ENCODE measurements at regions not wholly inside any gene's neighbourhood (a gene's known extent, or its start where the extent isn't known, plus 50 kb on each side); places are given as distances from the start of the nearest gene placed in this dataset.

DNA sequence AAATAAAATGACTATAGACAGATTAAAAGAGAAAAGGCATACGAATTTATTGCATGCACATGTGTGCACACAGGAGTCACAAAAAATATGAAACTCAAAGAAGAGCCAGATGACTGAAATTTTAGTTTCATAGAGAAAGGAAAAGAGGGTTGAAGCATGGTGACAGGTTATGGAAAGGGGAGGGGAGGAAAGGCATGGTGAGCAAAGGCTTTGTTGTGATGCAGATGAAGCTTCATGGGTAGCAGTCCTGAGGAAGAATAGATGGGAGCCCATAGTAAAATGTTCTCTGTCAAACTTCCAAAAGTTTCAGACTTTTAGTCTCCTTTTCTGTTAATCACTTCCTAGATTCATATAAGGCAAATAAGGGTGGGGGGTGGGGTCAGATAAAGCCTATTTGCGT, 612.7 kb upstream of the ATP2B1 start:
- DNase-seq: no peak
- in situ Hi-C loops (cut with HindIII; ENCODE audit: low pct_ligation_motif_present, low pct_unique_long_range_greater_than_20kb, low sequenced_read_pairs): no loop called here

DNA sequence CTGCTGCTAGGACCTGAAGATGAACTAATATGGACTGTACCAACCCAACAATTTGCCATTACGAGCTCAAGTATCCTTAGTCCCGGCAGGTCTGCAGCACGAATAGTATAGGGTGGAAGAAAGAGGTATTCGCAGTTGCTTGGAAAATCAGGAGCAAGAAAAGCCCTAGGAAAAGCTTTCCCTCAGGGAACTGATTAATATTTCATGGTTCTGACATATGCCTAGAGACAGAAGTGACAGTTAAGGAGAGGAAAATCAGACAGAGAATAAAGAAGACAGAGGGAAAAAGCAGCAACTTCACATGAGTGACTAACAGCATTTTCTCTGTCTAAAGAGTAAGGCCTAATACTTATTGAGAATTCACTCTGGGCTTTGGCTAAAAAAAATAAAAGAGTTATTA, 602.9 kb upstream of the ATP2B1 start:
- no peak for DNase-seq
- in situ Hi-C loops (cut with HindIII; ENCODE audit: low pct_ligation_motif_present, low pct_unique_long_range_greater_than_20kb, low sequenced_read_pairs): no loop called here

DNA sequence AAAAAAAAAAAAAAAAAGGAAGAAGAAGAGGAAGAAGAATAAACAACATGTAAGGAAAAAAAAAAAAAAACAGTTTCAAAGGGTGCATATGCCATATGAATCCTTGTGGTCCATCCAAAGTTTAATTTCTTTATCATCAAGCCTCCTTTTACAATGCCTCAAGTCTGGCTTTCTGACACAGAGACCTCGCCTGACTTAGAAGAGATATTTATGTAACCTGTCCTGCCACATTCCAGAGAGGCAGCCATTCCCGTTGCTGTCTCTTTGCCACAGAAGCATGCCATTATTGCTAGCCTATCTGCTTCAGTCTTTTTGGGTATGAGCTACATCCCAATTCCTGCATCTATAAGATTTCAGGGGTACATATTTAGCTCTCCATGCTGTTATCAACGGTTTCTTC, 596.7 kb upstream of the ATP2B1 start:
- no peak for DNase-seq
- in situ Hi-C loops (cut with HindIII; ENCODE audit: low pct_ligation_motif_present, low pct_unique_long_range_greater_than_20kb, low sequenced_read_pairs): no loop called here

DNA sequence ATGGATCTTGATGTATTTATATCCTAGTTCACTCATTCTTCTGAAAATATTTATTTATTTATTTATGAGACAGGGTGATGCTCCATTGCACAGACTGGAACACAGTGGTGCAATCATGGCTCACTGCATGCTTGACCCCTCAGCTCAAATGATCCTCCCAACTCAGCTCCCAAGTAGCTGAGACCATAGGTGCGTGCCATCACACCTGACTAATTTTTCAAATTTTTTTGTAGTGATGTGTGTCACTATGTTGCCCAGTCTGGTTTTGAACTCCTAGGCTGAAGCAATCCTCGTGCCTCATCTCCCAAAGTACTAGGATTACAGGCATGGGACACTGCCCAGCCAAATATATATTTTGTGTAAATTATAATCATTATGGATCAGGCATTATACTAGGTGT, 595.6 kb upstream of the ATP2B1 start:
- no peak for DNase-seq
- in situ Hi-C loops (cut with HindIII; ENCODE audit: low pct_ligation_motif_present, low pct_unique_long_range_greater_than_20kb, low sequenced_read_pairs): no loop called here

DNA sequence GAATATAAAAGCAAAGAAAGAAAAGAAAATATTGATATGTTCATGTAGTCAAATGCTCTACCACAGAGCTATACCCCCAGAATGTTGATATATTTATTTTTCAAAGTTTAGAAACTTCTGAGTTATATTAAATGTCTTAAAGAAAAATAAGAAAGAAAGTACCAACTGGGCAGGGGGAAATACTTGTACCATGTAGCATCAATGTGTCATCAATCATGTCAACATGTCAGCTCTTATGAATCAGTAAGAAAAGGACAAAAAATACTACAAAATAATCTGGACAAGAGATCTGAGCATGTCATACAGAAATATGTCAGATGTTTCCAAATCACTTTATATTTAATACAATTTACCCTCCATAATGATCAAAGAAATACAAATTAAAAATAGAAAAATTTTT, 595.1 kb upstream of the ATP2B1 start:
- in situ Hi-C loops (cut with HindIII; ENCODE audit: low pct_ligation_motif_present, low pct_unique_long_range_greater_than_20kb, low sequenced_read_pairs): no loop called here
- DNase-seq: no peak

DNA sequence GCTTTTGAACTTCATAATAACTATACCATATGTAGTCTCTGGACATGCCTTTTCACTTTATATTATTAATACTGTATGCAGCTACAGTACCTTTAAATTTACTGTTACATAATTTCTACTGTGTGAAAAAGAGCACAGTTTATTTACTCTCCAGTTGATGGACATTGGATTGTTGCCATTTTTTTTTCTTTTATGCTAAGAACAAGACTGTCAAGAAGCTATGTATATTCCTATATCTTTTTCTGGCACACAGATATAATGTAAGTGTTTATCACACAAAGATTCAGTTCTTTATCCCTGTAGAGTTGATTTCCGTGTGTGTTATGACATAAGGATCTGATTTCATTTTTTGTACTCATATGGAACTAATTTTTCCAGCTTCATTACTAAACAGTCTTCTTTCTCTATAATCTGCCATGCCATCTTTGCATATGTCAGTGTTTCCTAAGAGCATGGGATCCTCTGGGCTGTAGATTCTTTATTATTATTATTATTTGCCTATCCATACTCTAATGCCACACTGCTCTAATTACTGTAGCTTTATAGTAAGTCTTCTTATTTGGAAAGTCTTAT, 593.0 kb upstream of the ATP2B1 start:
- in situ Hi-C loops (cut with HindIII; ENCODE audit: low pct_ligation_motif_present, low pct_unique_long_range_greater_than_20kb, low sequenced_read_pairs): no loop called here
- no peak for DNase-seq

DNA sequence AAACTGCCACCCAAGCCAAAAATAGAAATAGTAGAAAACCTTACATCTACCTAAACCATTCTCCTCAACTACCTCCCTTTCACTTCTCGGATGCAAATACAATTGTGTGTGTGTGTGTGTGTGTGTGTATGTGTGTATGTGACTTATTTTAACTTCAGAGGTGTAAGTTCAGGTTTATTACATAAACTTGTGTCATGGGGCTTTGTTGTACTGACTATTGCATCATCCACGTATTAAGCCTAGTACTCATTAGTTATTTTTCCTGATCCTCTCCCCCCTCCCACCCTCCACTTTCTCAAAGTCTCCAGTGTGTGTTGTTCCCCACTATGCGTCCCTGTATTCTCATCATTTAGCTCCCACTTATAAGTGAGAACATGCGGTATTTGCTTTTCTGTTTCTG, 592.5 kb upstream of the ATP2B1 start:
- DNase-seq: no peak
- in situ Hi-C loops (cut with HindIII; ENCODE audit: low pct_ligation_motif_present, low pct_unique_long_range_greater_than_20kb, low sequenced_read_pairs): no loop called here

DNA sequence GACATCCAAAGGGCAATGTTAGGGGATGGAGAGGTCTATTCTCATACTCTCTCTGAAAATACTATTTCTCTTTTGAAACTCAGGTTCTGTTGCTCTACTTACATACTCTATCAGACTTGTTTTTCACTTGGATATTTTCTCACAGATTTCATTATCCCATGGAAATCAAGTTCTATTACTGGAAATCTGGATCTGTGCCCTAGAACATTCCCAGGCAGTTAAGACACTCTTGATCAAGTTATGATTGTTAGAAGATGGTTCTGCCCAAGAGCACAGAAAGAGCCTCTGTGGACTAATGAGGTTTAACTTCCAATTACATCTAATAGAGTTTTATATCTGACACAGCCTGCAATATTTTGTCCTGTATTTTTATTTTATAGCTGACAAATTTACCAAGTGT, 591.0 kb upstream of the ATP2B1 start:
- no peak for DNase-seq
- in situ Hi-C loops (cut with HindIII; ENCODE audit: low pct_ligation_motif_present, low pct_unique_long_range_greater_than_20kb, low sequenced_read_pairs): no loop called here

DNA sequence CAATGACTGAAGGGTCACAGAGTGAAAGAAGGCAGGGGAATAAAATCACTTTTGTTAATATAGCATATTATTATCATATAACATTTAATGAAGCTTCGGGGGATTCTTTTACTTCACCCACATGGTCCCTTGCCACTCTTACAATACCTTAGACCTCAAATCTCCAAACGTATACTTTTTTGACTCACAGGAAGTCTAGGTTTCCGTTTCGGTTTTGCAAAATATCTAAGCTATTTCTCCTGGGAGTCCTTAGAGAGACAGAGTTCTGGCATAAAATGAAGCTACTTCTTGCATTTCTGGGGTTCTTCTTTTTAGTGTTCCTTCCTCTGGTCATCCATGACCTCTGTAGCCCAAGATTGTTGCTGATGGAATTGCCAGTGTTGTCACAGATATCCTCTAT, 590.5 kb upstream of the ATP2B1 start:
- DNase-seq: no peak
- in situ Hi-C loops (cut with HindIII; ENCODE audit: low pct_ligation_motif_present, low pct_unique_long_range_greater_than_20kb, low sequenced_read_pairs): no loop called here

DNA sequence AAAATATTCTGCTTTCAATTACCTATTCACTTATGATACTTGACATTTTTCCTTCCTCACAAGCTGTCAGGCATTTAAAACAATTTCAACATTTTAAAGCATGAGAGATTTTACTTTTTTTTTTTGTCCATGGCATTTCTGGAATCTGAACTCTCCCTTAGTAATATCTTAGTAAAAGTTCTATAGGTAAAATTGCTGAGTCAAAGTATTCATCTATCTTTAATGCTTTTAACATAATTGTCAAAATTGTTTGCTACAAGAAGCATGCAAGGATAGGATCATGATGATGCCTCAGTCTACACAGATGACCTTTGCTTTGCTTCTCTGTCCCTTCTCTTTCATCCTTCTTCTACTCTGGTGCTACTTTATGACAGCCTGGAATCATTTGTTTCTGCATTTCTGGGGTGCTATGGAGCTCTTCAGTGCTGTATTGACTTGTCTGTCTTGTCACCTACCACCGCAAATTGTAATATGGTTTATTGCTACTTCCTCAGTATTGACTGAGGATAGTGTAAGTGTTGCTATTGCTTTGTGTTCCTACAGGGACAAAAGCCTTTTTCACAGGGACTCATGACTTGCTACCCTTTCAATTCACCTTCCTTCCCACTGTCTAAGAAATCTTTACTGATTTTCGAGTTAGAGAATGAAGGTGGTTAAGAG, 589.8 kb upstream of the ATP2B1 start:
- in situ Hi-C loops (cut with HindIII; ENCODE audit: low pct_ligation_motif_present, low pct_unique_long_range_greater_than_20kb, low sequenced_read_pairs): no loop called here
- no peak for DNase-seq

DNA sequence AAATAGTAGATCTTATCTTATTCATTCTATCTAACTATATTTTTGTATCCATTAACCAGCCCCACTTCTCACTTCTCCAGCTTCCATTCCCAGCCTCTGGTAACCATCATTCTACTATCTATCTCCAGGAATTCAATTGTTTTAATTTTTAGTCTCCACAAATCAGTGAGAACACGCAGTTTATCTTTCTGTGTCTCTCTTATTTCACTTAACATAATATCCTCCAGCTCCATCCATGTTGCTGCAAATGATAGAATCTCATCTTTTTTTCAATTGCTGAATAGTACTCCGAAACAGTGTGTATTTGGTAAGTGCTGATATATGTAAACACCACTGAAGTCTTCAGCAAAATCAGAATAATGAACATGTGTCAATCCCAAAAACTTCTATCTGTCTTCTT, 587.2 kb upstream of the ATP2B1 start:
- DNase-seq: no peak
- in situ Hi-C loops (cut with HindIII; ENCODE audit: low pct_ligation_motif_present, low pct_unique_long_range_greater_than_20kb, low sequenced_read_pairs): no loop called here

DNA sequence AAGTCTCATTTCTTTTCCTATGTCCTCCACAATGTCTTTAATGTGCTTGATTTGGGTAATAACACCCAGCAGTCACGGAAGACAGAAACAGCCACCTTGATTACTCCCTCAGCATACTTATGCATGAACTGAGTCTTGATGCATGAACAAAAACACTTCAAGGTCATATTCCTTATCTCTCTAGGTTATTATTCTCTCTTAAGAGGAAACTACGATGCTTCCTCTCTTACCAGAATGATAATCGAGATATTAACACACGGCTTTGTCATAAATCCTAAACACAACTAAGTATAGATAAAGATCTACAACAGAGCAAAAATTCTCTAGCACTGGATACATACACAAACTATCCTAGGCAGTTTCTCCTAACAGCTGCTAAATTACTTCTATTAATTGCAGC, 583.5 kb upstream of the ATP2B1 start:
- in situ Hi-C loops (cut with HindIII; ENCODE audit: low pct_ligation_motif_present, low pct_unique_long_range_greater_than_20kb, low sequenced_read_pairs): no loop called here
- no peak for DNase-seq

DNA sequence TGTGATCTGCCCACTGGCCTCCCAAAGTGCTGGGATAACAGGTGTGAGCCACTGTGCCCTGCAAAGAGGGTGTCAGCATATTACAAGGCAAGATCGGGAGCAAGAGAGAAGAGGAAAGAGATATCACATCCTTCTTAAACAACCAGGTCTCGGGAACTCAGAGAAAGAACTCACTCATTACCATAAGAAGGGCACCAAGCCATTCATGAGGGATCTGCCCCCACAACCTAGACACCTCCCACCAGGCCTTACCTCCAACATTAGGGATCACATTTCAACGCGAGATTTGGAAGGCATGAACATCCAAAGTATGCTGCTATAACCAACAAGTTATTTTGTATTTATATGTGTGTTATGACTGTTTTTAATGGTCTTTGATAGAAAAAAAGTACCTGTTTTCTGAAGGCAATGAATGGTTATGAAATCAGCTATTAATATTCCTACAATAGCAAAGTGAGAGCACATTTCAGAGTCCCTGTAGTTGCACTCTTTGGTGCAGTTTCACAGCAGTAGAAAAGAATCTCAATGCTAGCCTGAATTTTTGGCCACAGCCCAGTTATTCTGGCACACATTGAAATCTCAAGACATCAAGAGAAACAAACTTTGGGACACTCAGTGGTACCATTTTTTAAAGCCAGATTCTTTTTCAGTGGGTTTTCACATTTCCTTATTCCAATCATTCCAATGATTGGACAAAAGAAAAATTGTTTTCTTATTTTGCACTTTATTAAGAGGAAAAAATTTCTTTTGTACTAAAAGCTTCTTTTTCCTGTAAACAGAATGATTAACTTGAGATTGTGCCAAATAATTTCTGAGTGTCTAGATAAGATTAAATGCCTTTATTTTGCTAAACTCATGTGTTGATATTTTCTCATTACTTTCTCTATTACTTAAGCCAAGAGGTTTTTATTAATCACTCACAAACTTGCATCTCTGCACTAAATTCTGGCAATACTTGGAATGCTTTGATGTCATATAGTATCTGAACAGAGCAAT, 582.6 kb upstream of the ATP2B1 start:
- no peak for DNase-seq
- in situ Hi-C loops (cut with HindIII; ENCODE audit: low pct_ligation_motif_present, low pct_unique_long_range_greater_than_20kb, low sequenced_read_pairs): no loop called here

DNA sequence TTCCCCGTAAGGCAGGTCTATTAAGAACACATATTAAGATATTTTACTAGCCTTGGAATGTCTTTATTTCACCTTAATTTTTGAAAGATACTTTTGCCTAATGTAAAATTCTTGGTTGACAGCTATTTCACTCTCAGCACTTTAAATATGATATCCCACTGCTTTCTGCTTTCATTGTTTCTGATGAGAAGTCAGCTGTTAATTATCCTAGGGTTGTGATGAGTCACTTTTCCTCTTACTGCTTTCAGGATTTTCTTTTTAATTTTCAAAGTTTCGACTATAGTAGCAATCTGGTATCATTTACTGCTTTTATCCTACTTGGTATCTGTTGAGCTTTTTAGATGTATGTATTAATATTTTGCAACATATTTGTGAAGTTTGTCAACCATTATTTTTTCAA, 578.9 kb upstream of the ATP2B1 start:
- no peak for DNase-seq
- in situ Hi-C loops (cut with HindIII; ENCODE audit: low pct_ligation_motif_present, low pct_unique_long_range_greater_than_20kb, low sequenced_read_pairs): no loop called here

DNA sequence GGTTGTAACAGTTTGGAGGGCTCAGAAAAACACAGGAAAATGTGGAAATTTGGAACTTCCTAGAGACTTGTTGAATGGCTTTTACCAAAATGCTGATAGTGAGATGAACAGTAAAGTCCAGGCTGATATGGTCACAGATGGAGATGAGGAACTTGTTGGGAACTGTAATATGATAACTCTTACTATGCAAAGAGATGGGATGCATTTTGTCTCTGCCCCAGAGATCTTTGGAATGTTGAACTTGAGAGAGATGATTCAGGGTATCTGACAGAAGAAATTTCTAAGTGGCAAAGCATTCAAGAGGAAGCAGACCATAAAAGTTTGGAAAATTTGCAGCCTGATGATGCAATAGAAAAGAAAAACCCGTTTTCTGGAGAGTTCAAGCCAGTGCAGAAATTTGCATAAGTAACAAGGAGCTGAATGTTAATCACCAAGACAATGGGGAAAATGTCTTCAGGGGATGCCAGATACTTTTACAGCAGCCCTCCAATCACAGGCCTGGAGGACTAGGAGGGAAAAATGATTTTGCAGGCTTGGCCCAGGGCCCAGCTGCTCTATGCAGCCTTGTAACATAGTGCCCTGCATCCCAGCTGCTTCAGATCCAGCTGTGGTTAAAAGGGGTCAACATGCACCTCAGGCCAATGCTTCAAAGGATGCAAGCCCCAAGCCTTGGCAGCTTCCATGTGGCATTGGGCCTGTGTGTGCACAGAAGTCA, 572.7 kb upstream of the ATP2B1 start:
- no peak for DNase-seq
- in situ Hi-C loops (cut with HindIII; ENCODE audit: low pct_ligation_motif_present, low pct_unique_long_range_greater_than_20kb, low sequenced_read_pairs): no loop called here

DNA sequence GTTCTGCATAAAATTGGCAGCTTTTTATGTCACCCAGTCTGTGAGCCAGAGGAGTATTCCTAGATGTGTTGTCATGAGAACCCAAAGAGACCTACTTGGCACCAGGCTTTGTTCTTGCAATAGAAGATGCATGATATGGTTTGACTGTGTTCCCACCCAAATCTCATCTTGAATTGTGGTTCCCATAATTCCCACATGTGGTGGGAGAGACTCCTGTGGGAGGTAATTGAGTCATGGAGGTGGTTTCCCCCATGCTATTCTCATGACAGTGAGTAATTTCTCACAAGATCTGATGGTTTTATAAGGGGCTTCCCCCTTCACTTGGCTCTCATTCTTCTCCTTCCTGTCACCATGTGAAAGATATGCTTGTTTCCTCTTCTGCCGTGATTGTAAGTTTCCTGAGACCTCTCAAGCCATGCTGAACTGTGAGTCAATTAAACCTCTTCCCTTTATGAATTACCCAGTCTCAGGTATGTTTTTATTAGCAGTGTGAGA, 572.0 kb upstream of the ATP2B1 start:
- DNase-seq: no peak
- in situ Hi-C loops (cut with HindIII; ENCODE audit: low pct_ligation_motif_present, low pct_unique_long_range_greater_than_20kb, low sequenced_read_pairs): no loop called here

DNA sequence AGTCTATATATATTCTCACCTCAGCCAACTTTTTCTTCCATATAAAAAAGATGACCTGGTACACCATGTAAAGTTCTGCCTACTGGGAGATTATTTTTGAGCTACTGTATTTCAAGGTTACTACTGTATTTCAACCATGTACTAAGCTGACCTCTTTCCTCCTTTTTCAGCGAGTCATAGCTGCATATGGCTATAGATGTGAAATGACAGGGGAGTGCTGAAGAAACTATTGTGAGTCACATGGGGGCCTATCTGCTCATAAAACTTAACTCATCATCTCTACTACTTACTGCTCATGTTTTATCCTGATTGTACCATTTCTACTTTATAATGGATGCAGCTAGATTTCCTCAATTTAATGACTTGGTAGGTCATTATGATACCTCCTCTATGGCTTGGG, 571.4 kb upstream of the ATP2B1 start:
- in situ Hi-C loops (cut with HindIII; ENCODE audit: low pct_ligation_motif_present, low pct_unique_long_range_greater_than_20kb, low sequenced_read_pairs): no loop called here
- DNase-seq: no peak

DNA sequence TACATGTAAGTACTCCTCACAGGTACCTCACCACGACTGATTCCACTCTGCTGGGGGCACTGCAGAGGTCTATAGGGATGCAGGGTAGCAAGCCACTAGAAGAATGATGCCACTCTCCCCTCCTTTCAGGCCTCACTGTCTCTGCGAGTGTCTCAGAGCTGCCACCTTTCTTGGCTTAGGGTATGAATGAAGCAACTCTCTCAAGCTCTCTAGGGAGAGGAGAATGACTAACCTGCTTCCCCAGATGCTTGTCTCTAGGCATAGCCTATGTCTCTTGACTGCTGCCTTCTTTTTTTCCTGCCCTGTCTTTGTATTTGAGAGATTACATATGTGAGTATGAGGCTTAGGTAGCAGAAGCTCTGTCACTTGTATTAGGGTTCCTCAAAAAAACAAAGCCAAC, 566.5 kb upstream of the ATP2B1 start:
- DNase-seq: no peak
- in situ Hi-C loops (cut with HindIII; ENCODE audit: low pct_ligation_motif_present, low pct_unique_long_range_greater_than_20kb, low sequenced_read_pairs): no loop called here

DNA sequence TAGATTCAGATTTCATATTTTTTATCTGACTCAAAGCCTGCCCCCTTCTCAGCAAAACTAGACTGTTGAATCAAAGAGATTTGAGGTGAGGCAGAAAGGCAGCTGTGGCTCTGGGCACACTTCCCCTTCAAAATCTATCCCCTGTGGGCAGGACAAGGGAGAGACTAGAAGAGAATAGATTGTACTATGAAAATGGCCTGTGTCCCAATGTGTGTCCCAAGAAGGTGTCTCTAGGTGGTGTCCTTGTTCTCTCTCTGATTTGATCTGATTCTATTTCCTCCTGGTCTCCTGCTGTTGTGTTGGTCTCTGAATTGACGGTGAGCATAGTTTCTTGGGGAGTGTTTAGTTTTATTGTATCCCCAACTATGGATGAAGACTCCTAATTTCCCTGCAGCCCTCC, 565.8 kb upstream of the ATP2B1 start:
- DNase-seq: no peak
- in situ Hi-C loops (cut with HindIII; ENCODE audit: low pct_ligation_motif_present, low pct_unique_long_range_greater_than_20kb, low sequenced_read_pairs): no loop called here

All from ACHN (cell line).